ENCODE measurements at regions not wholly inside any gene's neighbourhood (a gene's known extent, or its start where the extent isn't known, plus 50 kb on each side); places are given as distances from the start of the nearest gene placed in this dataset.

- Mint-ChIP-seq H3K27me3 (ENCODE audit: low read depth in 3 of 3) (peaks cover 0 to 1% (median 0%) of the 10 kb centered on the region in 3 donors), H3K36me3 (no peaks in the 10 kb centered on the region), H3K4me1 (no peaks in the 10 kb centered on the region), H3K4me3 (no peak overlapping the region), H3K9me3 (peaks cover 0 to 10% (median 4%) of the 10 kb centered on the region in 7 donors), H3K27ac (no peak overlapping the region)
- Histone ChIP-seq H4K20me1 (ENCODE audit: insufficient read depth, low read length) (no peaks in the 10 kb centered on the region), H3K9me3 (replicated peaks in 1 of 2; ENCODE audit: control insufficient read depth in 1 of 2, insufficient read depth in 1 of 2, low read length in 2 of 2) (no peaks in the 10 kb centered on the region), H3K79me2 (ENCODE audit: insufficient read depth, low read length) (no peaks in the 10 kb centered on the region), H3K27ac (ENCODE audit: low read depth in 1 of 2, low read length in 2 of 2) (no peak overlapping the region), H2AFZ (ENCODE audit: insufficient read depth, low read depth, low read length, poor library complexity, severe bottlenecking) (no peak overlapping the region), H3K9ac (ENCODE audit: insufficient read depth, low read length, poor library complexity, severe bottlenecking) (no peak overlapping the region), H3K4me1 (ENCODE audit: control insufficient read depth in 1 of 2, insufficient read depth in 2 of 2, low read length in 2 of 2) (no peaks in the 10 kb centered on the region), H3K4me2 (replicated peaks; ENCODE audit: extremely low read depth, low read length, poor library complexity, severe bottlenecking) (no peak overlapping the region), H3K4me3 (replicated peaks in 1 of 3; ENCODE audit: low read depth in 2 of 3, low read length in 3 of 3) (no peak overlapping the region), H3K27me3 (ENCODE audit: control insufficient read depth in 2 of 2, insufficient read depth in 2 of 2, low read length in 2 of 2) (no peaks in the 10 kb centered on the region), H3K36me3 (replicated peaks in 1 of 2; ENCODE audit: control insufficient read depth in 1 of 2, insufficient read depth in 2 of 2, low read length in 2 of 2) (no peaks in the 10 kb centered on the region)
- intact Hi-C loops (cut with micrococcal nuclease) = no loop called here
- no CpG with 5 or more reads among the region's 1 CpG for WGBS (ENCODE audit: insufficient coverage)
- DNase-seq = no peak
- no peak for TF ChIP-seq CTCF (IDR thresholded peaks at IDR 0.05)
These were observed 648.5 kb upstream of the LCORL start for GRCh38 chr4:18670034-18670433.

- Histone ChIP-seq H3K4me3 (replicated peaks in 1 of 3; ENCODE audit: low read depth in 2 of 3, low read length in 3 of 3) (no peak overlapping the region), H4K20me1 (ENCODE audit: insufficient read depth, low read length) (no peaks in the 10 kb centered on the region), H3K27me3 (ENCODE audit: control insufficient read depth in 2 of 2, insufficient read depth in 2 of 2, low read length in 2 of 2) (no peaks in the 10 kb centered on the region), H3K4me2 (replicated peaks; ENCODE audit: extremely low read depth, low read length, poor library complexity, severe bottlenecking) (no peak overlapping the region), H3K36me3 (replicated peaks in 1 of 2; ENCODE audit: control insufficient read depth in 1 of 2, insufficient read depth in 2 of 2, low read length in 2 of 2) (no peaks in the 10 kb centered on the region), H3K79me2 (ENCODE audit: insufficient read depth, low read length) (no peaks in the 10 kb centered on the region), H3K9ac (ENCODE audit: insufficient read depth, low read length, poor library complexity, severe bottlenecking) (no peak overlapping the region), H2AFZ (ENCODE audit: insufficient read depth, low read depth, low read length, poor library complexity, severe bottlenecking) (no peak overlapping the region), H3K27ac (ENCODE audit: low read depth in 1 of 2, low read length in 2 of 2) (no peak overlapping the region), H3K4me1 (ENCODE audit: control insufficient read depth in 1 of 2, insufficient read depth in 2 of 2, low read length in 2 of 2) (no peaks in the 10 kb centered on the region), H3K9me3 (replicated peaks in 1 of 2; ENCODE audit: control insufficient read depth in 1 of 2, insufficient read depth in 1 of 2, low read length in 2 of 2) (no peaks in the 10 kb centered on the region)
- no peak for DNase-seq
- WGBS (ENCODE audit: insufficient coverage) = no CpG with 5 or more reads among the region's 1 CpG
- no peak overlapping the region for H3K4me3 Mint-ChIP-seq
- H3K27ac Mint-ChIP-seq = no peak overlapping the region
- H3K27me3 Mint-ChIP-seq (ENCODE audit: low read depth in 3 of 3) = peaks cover 0 to 1% (median 0%) of the 10 kb centered on the region in 3 donors
- no peaks in the 10 kb centered on the region for H3K4me1 Mint-ChIP-seq
- no peaks in the 10 kb centered on the region for H3K36me3 Mint-ChIP-seq
- H3K9me3 Mint-ChIP-seq = peaks cover 0 to 10% (median 4%) of the 10 kb centered on the region in 7 donors
- intact Hi-C loops (cut with micrococcal nuclease) = no loop called here
- no peak for TF ChIP-seq CTCF (IDR thresholded peaks at IDR 0.05)
These were observed 647.8 kb upstream of the LCORL start for GRCh38 chr4:18669390-18669789.
